HG02610 (cell line): ENCODE measurements at regions not wholly inside any gene's neighbourhood (a gene's known extent, or its start where the extent isn't known, plus 50 kb on each side); places are given as distances from the start of the nearest gene placed in this dataset.

Source experiments
- ATAC-seq: cut with Tn5 transposase; IDR thresholded peaks from one replicate; pipeline ENCODE4 v1.9.1; 2021; ENCODE audit warnings: mild to moderate bottlenecking, moderate library complexity; ENCODE audit not compliant: unreplicated experiment

GRCh38 chr10:3016016-3016415 lies 51.3 kb upstream of the PFKP start:
- ATAC-seq = no peak

DNA sequence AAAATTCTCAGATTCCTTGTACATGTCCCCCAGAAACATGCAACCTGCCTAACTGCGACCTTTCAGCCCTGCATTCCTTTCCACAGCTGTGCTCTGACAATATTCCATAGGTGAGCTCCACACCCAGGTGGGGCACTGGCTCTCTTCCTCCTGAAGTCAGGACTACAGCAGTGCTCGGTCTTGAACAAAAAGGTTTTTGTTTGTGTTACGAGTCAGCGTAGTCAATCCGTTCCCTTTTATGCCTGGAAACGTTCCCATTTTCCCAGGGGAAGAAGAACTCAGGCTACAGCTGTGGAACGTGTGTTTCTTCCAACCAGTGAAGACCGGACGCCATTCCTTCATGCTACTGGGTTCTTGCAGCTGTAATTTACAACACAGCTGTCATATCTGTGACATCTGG lies 52.4 kb upstream of the PFKP start:
- no peak for ATAC-seq

- ATAC-seq = no peak
These were observed 55.1 kb upstream of the PFKP start for GRCh38 chr10:3012223-3012622.

DNA sequence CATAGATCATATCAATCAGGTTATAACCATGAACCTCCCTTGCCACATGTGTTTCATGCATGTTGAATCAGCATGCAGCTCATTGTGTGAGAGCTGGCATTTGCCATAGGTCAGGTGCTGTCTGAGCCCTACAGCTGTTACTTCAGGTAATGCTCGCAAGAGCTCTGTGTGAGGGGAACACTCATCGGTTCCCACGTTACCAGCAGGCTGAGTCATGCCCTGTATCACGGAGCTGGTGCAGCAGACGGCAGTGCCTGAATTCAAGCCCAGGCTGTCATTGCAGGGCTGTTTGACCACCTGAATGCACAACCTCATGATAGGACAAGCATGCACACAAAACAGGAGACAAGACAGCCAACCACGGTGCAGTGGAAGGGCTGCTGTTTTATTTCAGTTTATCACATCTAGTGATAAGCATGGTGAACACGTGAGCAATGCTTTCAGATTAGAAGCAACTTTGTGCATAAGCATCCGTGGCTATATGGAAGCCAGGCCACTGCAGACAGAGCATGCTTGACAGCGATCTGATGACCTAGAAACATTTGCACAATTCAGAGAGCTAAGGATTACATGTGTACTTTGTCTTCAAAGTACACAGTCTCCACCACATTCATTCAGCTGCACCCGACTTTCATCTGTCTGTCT lies 56.4 kb upstream of the PFKP start:
- no peak for ATAC-seq

DNA sequence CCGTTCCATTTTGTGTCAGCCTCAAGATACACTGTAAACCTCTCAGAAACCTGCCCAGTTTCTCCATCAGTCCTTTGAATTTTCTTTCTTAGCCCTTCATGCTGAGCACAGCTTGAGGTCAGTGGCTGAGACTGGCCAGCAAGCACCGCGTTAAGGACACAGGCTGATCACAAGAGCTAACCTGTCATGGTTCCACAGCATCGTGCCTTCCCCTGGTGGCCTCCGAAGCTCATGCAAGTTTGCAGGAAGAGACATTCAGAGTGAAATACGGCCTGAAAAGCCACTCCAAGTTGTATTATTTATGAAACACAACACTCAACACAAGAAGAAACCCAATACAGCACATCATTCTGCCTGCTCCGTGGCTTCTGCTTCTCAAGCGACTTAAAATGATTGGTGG lies 57.0 kb upstream of the PFKP start:
- ATAC-seq = no peak

GRCh38 chr10:3009341-3009740 lies 58.0 kb upstream of the PFKP start:
- no peak for ATAC-seq

DNA sequence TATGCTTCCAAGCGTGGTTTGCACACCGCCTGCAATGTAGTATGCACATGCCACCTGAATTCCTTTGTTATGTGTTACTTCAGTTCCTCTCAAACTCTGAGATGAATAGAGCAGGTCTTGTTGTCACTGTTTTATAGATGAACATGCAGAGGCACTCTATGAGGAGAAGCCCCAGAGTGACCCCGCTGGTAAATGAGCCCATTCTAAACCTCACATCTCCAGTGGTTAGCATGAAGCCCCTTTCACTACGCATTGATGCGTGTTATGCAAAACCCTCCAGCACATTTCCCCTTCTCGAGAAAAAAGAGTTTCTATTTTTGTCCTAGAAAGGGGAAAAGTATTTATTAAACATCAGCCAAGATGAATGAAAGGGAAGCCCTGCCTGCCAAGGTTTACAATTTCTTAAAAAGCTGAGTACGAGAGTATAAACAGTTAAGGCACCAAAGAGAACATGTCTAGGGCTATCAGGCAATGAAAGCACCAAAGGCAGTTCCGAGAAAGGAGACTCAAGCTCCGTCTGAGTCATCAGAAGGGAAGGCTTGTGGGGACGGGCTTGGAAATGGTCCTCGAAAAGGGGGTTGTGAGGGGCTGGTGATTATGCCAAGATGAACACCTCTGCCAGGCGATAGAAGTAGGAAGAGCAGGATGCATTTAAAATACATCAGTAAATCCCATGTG lies 58.7 kb upstream of the PFKP start:
- ATAC-seq = no peak

GRCh38 chr10:3006607-3007006 lies 60.7 kb upstream of the PFKP start:
- ATAC-seq = no peak

- ATAC-seq = no peak
These were observed 61.3 kb upstream of the PFKP start for GRCh38 chr10:3006093-3006492.

DNA sequence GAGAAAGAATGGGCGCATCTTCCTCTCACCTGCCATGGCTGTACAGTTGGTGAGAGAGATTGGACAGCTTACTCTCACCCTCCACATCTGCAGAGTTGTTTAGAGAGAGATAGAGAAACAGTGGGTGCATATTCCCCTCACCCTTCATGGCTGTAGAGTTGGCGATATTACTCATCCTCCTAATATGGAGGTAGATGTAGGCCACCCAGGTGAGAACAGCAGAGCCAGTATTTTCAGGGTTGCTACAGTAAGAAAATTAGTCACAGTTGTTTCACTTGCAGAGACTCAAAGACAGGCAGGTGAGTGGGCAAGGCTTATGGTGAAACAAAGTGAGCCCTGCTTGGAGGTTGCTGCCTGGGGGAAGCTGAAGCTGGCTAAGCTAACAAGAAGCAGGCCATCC lies 65.0 kb upstream of the PFKP start:
- ATAC-seq = no peak

DNA sequence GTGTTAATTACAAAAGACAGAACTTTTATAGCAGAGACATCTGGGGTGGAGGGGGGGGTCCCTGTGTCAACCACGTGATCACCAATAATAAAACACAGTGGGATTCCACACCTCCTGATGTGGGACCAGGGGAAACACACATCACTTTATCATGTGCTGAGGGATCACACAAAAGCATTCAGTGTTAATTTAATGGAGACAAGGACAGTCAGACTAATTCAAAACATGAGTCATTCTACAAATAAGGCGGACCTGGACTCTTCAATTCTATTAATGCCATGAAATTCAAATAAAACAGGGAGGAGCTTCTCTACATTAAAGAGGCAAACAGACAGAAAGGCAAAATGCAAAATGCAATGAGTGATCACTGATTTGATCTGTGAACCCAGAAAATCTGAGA lies 67.3 kb upstream of the PFKP start:
- ATAC-seq = no peak

GRCh38 chr10:2994221-2994961 lies 73.0 kb upstream of the PFKP start:
- ATAC-seq = no peak

DNA sequence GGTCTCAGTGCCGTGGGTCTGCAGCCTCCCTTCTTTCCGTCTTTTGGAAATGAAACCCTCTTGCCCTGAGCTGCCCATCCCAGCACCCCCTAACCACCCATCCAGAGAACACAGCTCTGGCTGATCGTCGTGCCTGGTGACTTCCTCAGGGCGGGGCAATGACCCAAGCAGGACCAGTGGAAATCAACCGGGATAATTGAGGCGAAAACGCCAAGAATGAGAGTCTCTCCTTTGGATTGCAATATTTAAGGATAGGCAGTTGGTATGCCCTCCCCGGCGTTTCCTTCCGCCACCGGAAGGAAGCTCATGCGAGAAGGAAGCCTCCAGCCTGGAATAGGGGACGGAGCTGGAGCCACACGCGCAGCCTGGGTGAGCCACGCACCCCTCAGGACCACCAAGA lies 73.7 kb upstream of the PFKP start:
- ATAC-seq = no peak

- no peak for ATAC-seq
These were observed 74.7 kb upstream of the PFKP start for GRCh38 chr10:2992401-2993198.

DNA sequence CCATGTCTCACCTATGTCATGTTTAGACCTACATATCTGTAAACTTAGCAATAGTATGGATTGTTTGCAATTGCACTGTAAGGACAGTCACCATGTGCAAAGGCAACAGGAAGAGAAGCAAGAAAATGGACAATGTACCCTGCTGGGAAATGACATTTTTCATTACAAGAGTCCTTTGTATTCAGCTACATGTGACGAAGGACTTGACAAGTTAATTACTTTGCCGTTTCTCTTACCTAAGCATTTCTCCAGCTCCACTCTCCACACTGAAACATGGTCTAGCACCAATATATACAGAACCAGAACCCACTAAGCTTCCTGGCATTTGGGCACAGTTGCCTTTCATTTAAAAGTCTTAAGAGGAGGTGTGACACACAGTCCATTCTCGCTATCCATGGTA lies 76.6 kb upstream of the PFKP start:
- no peak for ATAC-seq

- ATAC-seq = no peak
These were observed 77.9 kb upstream of the PFKP start for GRCh38 chr10:2989292-2989947.

- no peak for ATAC-seq
These were observed 80.1 kb upstream of the PFKP start for GRCh38 chr10:2987185-2987768.

GRCh38 chr10:2986391-2986801 lies 81.0 kb upstream of the PFKP start:
- ATAC-seq = no peak

GRCh38 chr10:2985729-2986232 lies 81.6 kb upstream of the PFKP start:
- ATAC-seq = no peak

GRCh38 chr10:2984682-2985081 lies 82.7 kb upstream of the PFKP start:
- no peak for ATAC-seq
